H1 (cell line): ENCODE measurements at regions not wholly inside any gene's neighbourhood (a gene's known extent, or its start where the extent isn't known, plus 50 kb on each side); places are given as distances from the start of the nearest gene placed in this dataset.

Source experiments
- CTCF ChIA-PET: fragments of 300-600 bp; sonication (Branson Sonifier 250); formaldehyde crosslinking; loops from one replicate; lab custom pipeline; 2021; ENCODE audit not compliant: partially characterized antibody; lab: Charles Lee
- POLR2A ChIA-PET: fragments of 300-600 bp; sonication (Branson Sonifier 250); formaldehyde crosslinking; loops from one replicate; lab custom pipeline; 2021; ENCODE audit warnings: inconsistent platforms; ENCODE audit not compliant: partially characterized antibody; lab: Charles Lee
- DNase-seq, 2 experiments: peaks; one replicate each; pipeline versions ENCODE4 v3.0.0 to v3.0.0-alpha.2; 2010 to 2022; ENCODE audit warnings: low spot score in 2 of 2, low read depth in 1 of 2, mixed read lengths in 1 of 2
- FAIRE-seq: peaks from 2 replicates; lab custom pipeline; 2011; peaks lifted over from hg19 to GRCh38; lab: Jason Lieb, UNC
- H2AFZ ChIP-seq: 2 replicates; pipeline ENCODE4 v1.8.1; 2012; ENCODE audit warnings: low read length, inconsistent platforms
- H2AK5ac ChIP-seq: 2 replicates; pipeline ENCODE4 v1.6.1; 2013; ENCODE audit warnings: low read depth, low read length
- H2BK120ac ChIP-seq: replicated peaks from 2 replicates; pipeline ENCODE3; 2013; ENCODE audit warnings: low read depth, low read length, inconsistent platforms
- H2BK12ac ChIP-seq: 2 replicates; pipeline ENCODE4 v1.6.1; 2013; ENCODE audit warnings: low read depth, low read length
- H2BK15ac ChIP-seq: 2 replicates; pipeline ENCODE4 v1.6.1; 2013; ENCODE audit warnings: low read length
- H2BK20ac ChIP-seq: 2 replicates; pipeline ENCODE4 v1.6.1; 2013; ENCODE audit warnings: low read length
- H2BK5ac ChIP-seq: 2 replicates; pipeline ENCODE4 v1.6.1; 2013; ENCODE audit warnings: low read depth, low read length
- H3K14ac ChIP-seq: 2 replicates; pipeline ENCODE4 v1.6.1; 2013; ENCODE audit warnings: inconsistent platforms; ENCODE audit not compliant: insufficient read length
- H3K18ac ChIP-seq: 2 replicates; pipeline ENCODE4 v1.6.1; 2013; ENCODE audit warnings: low read length; ENCODE audit errors: extremely low read depth
- H3K23ac ChIP-seq: 2 replicates; pipeline ENCODE4 v1.6.1; 2013; ENCODE audit warnings: inconsistent platforms; ENCODE audit not compliant: insufficient read length
- H3K23me2 ChIP-seq: 2 replicates; pipeline ENCODE4 v1.6.1; 2013; ENCODE audit warnings: low read depth, low read length
- H3K27ac ChIP-seq: 2 replicates; pipeline ENCODE4 v1.6.1; 2011; ENCODE audit warnings: low read depth, low read length, inconsistent platforms
- H3K27me3 ChIP-seq, 4 experiments: replicated peaks in 1 of 4; 1 replicate in 1 of 4; 2 replicates in 3 of 4; pipeline versions ENCODE4 v1.6.1 to v1.8.1; 2011 to 2013; ENCODE audit warnings: low read length in 3 of 4, mild to moderate bottlenecking in 3 of 4, inconsistent platforms in 2 of 4, mixed read lengths in 2 of 4, moderate library complexity in 1 of 4; ENCODE audit not compliant: control insufficient read depth in 3 of 4, insufficient read depth in 3 of 4; ENCODE audit errors: extremely low read depth in 1 of 4
- H3K36me3 ChIP-seq, 4 experiments: 2 replicates each; pipeline versions ENCODE4 v1.6.1 to v1.8.1; 2011 to 2013; ENCODE audit warnings: mild to moderate bottlenecking in 4 of 4, low read length in 3 of 4, moderate library complexity in 2 of 4, control low read depth in 1 of 4, inconsistent platforms in 1 of 4; ENCODE audit not compliant: insufficient read depth in 4 of 4, control insufficient read depth in 2 of 4
- H3K4ac ChIP-seq: replicated peaks from 2 replicates; pipeline ENCODE3; 2013; ENCODE audit warnings: low read length, low read depth, mixed read lengths, inconsistent platforms; ENCODE audit not compliant: insufficient read length
- H3K4me1 ChIP-seq, 4 experiments: replicated peaks in 1 of 4; 1 replicate in 1 of 4; 2 replicates in 3 of 4; pipeline versions ENCODE4 v1.6.1 to v1.8.1; 2011 to 2013; ENCODE audit warnings: low read length in 3 of 4, inconsistent platforms in 2 of 4, mixed read lengths in 1 of 4; ENCODE audit not compliant: insufficient read depth in 4 of 4, control insufficient read depth in 3 of 4
- H3K4me2 ChIP-seq, 2 experiments: 2 replicates each; pipeline versions ENCODE4 v1.6.1 to v1.8.1; 2011 to 2013; ENCODE audit warnings: low read depth in 2 of 2, low read length in 2 of 2, control low read depth in 1 of 2, inconsistent platforms in 1 of 2, mild to moderate bottlenecking in 1 of 2; ENCODE audit not compliant: insufficient read depth in 1 of 2
- H3K4me3 ChIP-seq, 4 experiments: fragments of 200-600, 300-600 bp in 1 of 4; sonication (generic), shearing (Covaris generic), sonication (Bioruptor Twin) in 1 of 4; 2 replicates each; pipeline versions ENCODE4 v1.5.1 to v1.8.1; 2011 to 2016; ENCODE audit warnings: low read length in 4 of 4, low read depth in 3 of 4, control low read depth in 2 of 4, inconsistent platforms in 2 of 4, mild to moderate bottlenecking in 2 of 4, mixed read lengths in 1 of 4, moderate library complexity in 1 of 4; ENCODE audit not compliant: insufficient read depth in 2 of 4; ENCODE audit errors: extremely low read depth in 1 of 4
- H3K56ac ChIP-seq: replicated peaks from 2 replicates; pipeline ENCODE3; 2013; ENCODE audit warnings: low read depth, mild to moderate bottlenecking, mixed read lengths, low read length, inconsistent platforms; ENCODE audit not compliant: insufficient read length
- H3K79me1 ChIP-seq: 2 replicates; pipeline ENCODE4 v1.6.1; 2013; ENCODE audit warnings: low read depth, low read length, control low read depth
- H3K79me2 ChIP-seq, 2 experiments: 2 replicates each; pipeline versions ENCODE4 v1.6.1 to v1.8.1; 2012 to 2013; ENCODE audit warnings: low read length in 2 of 2, mild to moderate bottlenecking in 2 of 2, inconsistent platforms in 1 of 2; ENCODE audit not compliant: insufficient read depth in 2 of 2, control insufficient read depth in 1 of 2
- H3K9ac ChIP-seq, 4 experiments: replicated peaks in 1 of 4; 1 replicate in 1 of 4; 2 replicates in 3 of 4; pipeline versions ENCODE4 v1.6.1 to v1.8.1; 2011 to 2013; ENCODE audit warnings: low read depth in 3 of 4, low read length in 3 of 4, control low read depth in 2 of 4, mild to moderate bottlenecking in 2 of 4, moderate library complexity in 2 of 4, inconsistent platforms in 1 of 4; ENCODE audit errors: extremely low read depth in 1 of 4
- H3K9me3 ChIP-seq, 2 experiments: 2 replicates each; pipeline versions ENCODE4 v1.6.1 to v1.8.1; 2012 to 2013; ENCODE audit warnings: mild to moderate bottlenecking in 2 of 2, moderate library complexity in 2 of 2, control low read depth in 1 of 2, inconsistent platforms in 1 of 2, low read depth in 1 of 2, low read length in 1 of 2, mixed read lengths in 1 of 2; ENCODE audit not compliant: insufficient read depth in 2 of 2
- H4K20me1 ChIP-seq, 2 experiments: replicated peaks in 1 of 2; 2 replicates each; pipeline versions ENCODE3 to v1.8.1; 2011 to 2013; ENCODE audit warnings: inconsistent platforms in 2 of 2, low read length in 2 of 2, mild to moderate bottlenecking in 1 of 2; ENCODE audit not compliant: insufficient read depth in 2 of 2, control insufficient read depth in 1 of 2
- H4K5ac ChIP-seq: 2 replicates; pipeline ENCODE4 v1.6.1; 2013; ENCODE audit warnings: low read length, low read depth, mixed read lengths, inconsistent platforms; ENCODE audit not compliant: insufficient read length
- H4K8ac ChIP-seq: 2 replicates; pipeline ENCODE4 v1.8.0; 2013; ENCODE audit warnings: mild to moderate bottlenecking, moderate library complexity, low read length, inconsistent platforms; ENCODE audit not compliant: insufficient read depth; ENCODE audit errors: extremely low read depth
- H4K91ac ChIP-seq: replicated peaks from 2 replicates; pipeline ENCODE3; 2013; ENCODE audit warnings: low read length, mixed read lengths, inconsistent platforms; ENCODE audit not compliant: insufficient read length
- CHD2 ChIP-seq: IDR thresholded peaks from 2 replicates; pipeline ENCODE4 v1.6.1; 2012; ENCODE audit warnings: low read length, improper control_type of control experiment
- JUN ChIP-seq: IDR thresholded peaks from 2 replicates; pipeline ENCODE4 v1.6.1; 2011; ENCODE audit warnings: low read depth, mild to moderate bottlenecking, improper control_type of control experiment, low read length
- NANOG ChIP-seq: IDR thresholded peaks from 2 replicates; pipeline ENCODE4 v1.6.1; 2011; ENCODE audit warnings: low read length, low read depth, mild to moderate bottlenecking, inconsistent platforms; ENCODE audit not compliant: insufficient read depth, poor library complexity, severe bottlenecking
- RAD21 ChIP-seq, 2 experiments: IDR thresholded peaks in 1 of 2; conservative IDR thresholded peaks in 1 of 2; 2 replicates each; pipeline ENCODE4 v1.6.1; 2011; ENCODE audit warnings: low read depth in 2 of 2, low read length in 2 of 2, improper control_type of control experiment in 1 of 2, inconsistent platforms in 1 of 2, mild to moderate bottlenecking in 1 of 2, moderate library complexity in 1 of 2
- RNF2 ChIP-seq: fragments of 200-900, 300-1000 bp; sonication (generic); IDR thresholded peaks from 2 replicates; pipeline ENCODE4 v1.7.1; 2016; ENCODE audit warnings: borderline replicate concordance, low read depth, mild to moderate bottlenecking, antibody characterized with exemption, low read length; ENCODE audit not compliant: poor library complexity, severe bottlenecking; ENCODE audit errors: missing control alignments
- SRF ChIP-seq: IDR thresholded peaks from 2 replicates; pipeline ENCODE4 v1.6.1; 2011; ENCODE audit warnings: mild to moderate bottlenecking, low read depth, low read length, moderate library complexity
- SUZ12 ChIP-seq: fragments of 200-600 bp; sonication (generic); IDR thresholded peaks from 2 replicates; pipeline ENCODE4 v1.6.1; 2012; ENCODE audit warnings: mild to moderate bottlenecking, inconsistent platforms, low read length, moderate library complexity, mixed read lengths
- TCF12 ChIP-seq: IDR thresholded peaks from 2 replicates; pipeline ENCODE4 v1.6.1; 2011; ENCODE audit warnings: low read depth, mild to moderate bottlenecking, low read length
- WGBS, 2 experiments: shearing (Covaris generic) in 1 of 2; methylation state at CpG; one replicate each; pipeline versions ENCODE4 v1.1.6 to v1.1.7; 2013 to 2015; ENCODE audit warnings: low lambda C conversion rate in 2 of 2, mixed read lengths in 2 of 2, inconsistent platforms in 1 of 2, low coverage in 1 of 2, missing lambda C conversion rate in 1 of 2; ENCODE audit not compliant: insufficient replicate concordance in 2 of 2, insufficient coverage in 1 of 2, insufficient read length in 1 of 2; ENCODE audit errors: extremely low coverage in 1 of 2, missing lambda C conversion rate in 1 of 2; 5-methylcytosine and 5-hydroxymethylcytosine counted together

DNA sequence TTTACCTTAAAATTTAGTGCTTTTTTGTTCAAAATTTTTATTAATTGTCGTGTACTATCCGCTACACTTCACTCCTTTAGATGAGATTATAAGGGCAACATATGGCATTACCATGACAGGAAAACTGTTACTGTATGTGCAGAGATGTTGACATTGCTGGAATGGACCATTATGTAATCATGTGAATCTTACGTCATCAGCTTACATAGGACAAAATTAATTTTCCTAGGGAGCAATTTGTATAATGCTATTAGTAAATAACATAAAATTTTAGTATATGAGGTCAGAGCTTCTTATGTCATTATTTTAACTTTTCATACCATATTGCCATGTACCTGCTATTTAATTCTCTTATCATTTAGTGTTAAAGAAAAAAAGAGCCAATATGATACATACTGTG lies 110.4 kb upstream of the KLHL1 start:
- Histone ChIP-seq H3K14ac (no peak overlapping the region), H2BK12ac (no peak overlapping the region), H3K79me1 (no peaks in the 10 kb centered on the region), H2BK120ac (no peak overlapping the region), H3K4ac (no peak overlapping the region), H3K23ac (no peak overlapping the region), H3K79me2 (no peaks in the 10 kb centered on the region), H3K36me3 (no peaks in the 10 kb centered on the region), H2BK5ac (no peak overlapping the region), H4K91ac (no peak overlapping the region), H3K9ac (no peak overlapping the region), H2BK20ac (no peak overlapping the region), H4K5ac (no peak overlapping the region), H3K4me3 (no peak overlapping the region), H3K18ac (no peak overlapping the region), H3K56ac (no peak overlapping the region), H4K8ac (no peak overlapping the region), H3K27ac (no peak overlapping the region), H3K27me3 (no peaks in the 10 kb centered on the region), H3K9me3 (no peaks in the 10 kb centered on the region), H4K20me1 (no peaks in the 10 kb centered on the region), H2BK15ac (no peak overlapping the region), H3K23me2 (no peaks in the 10 kb centered on the region), H3K4me1 (no peaks in the 10 kb centered on the region)
- DNase-seq = no peak
- WGBS, 2 experiments = 96% methylated on average over 3 of the region's 3 CpGs; no CpG with 5 or more reads in 1 of the 2 experiments
- FAIRE-seq = no peak
- ChIA-PET CTCF (no interaction called here), POLR2A (no interaction called here)
- TF ChIP-seq TCF12 = no peak
- no peak for TF ChIP-seq NANOG
- TF ChIP-seq JUN = no peak
- no peak for TF ChIP-seq CHD2
- no peak for TF ChIP-seq RAD21 (IDR thresholded peaks at IDR 0.05 in 1 of 2, conservative IDR thresholded peaks at IDR 0.05 in 1 of 2; ENCODE audit: low read depth in 2 of 2, low read length in 2 of 2)
- no peak for TF ChIP-seq SUZ12
- TF ChIP-seq RNF2 = no peak
- no peak for TF ChIP-seq SRF
- TF ChIP-seq, all 59 proteins: peak for 0
- Histone ChIP-seq H3K4me2 (no peak overlapping the region), H2AFZ (no peak overlapping the region), H2AK5ac (no peak overlapping the region)
